Muscle of back (tissue), 3 donors: ENCODE measurements at regions not wholly inside any gene's neighbourhood (a gene's known extent, or its start where the extent isn't known, plus 50 kb on each side); places are given as distances from the start of the nearest gene placed in this dataset.
"Not testable (repeated sequence)": the region's sequence is repeated elsewhere in the genome, so short reads cannot be mapped to it uniquely, and the experiment has no call there.

ENCODE experiments used
- DNase-seq, 3 donors: peaks; one replicate each; pipeline versions ENCODE4 v3.0.0 to v3.0.0-alpha.2; 2013

GRCh38 chr6:8361259-8361658 is 74.1 kb downstream of the SLC35B3 start:
- no peak for DNase-seq

GRCh38 chr6:8352966-8353340 is 82.4 kb downstream of the SLC35B3 start:
- no peak for DNase-seq

GRCh38 chr6:8352335-8352965 is 82.9 kb downstream of the SLC35B3 start:
- no peak for DNase-seq

- no peak for DNase-seq
Observed at GRCh38 chr6:8343600-8343999, 91.7 kb downstream of the SLC35B3 start.

- DNase-seq: no peak
Observed at GRCh38 chr6:8342241-8342819, 93.0 kb downstream of the SLC35B3 start.

GRCh38 chr6:8337147-8337546 is 98.2 kb downstream of the SLC35B3 start:
- no peak for DNase-seq

GRCh38 chr6:8336406-8337057 is 98.8 kb downstream of the SLC35B3 start:
- no peak for DNase-seq

- DNase-seq: no peak
Observed at GRCh38 chr6:8335896-8336295, 99.4 kb downstream of the SLC35B3 start.

GRCh38 chr6:8335381-8335780 is 100.0 kb downstream of the SLC35B3 start:
- no peak for DNase-seq

GRCh38 chr6:8334113-8334512 is 101.2 kb downstream of the SLC35B3 start:
- no peak for DNase-seq

GRCh38 chr6:8329562-8329961 is 105.8 kb downstream of the SLC35B3 start:
- no peak for DNase-seq

- DNase-seq: no peak
Observed at GRCh38 chr6:8325743-8326142, 109.6 kb downstream of the SLC35B3 start.

- DNase-seq: no peak
Observed at GRCh38 chr6:8322659-8323058, 112.7 kb downstream of the SLC35B3 start.

- DNase-seq: no peak
Observed at GRCh38 chr6:8321671-8322404, 113.5 kb downstream of the SLC35B3 start.

- DNase-seq: no peak
Observed at GRCh38 chr6:8315154-8315553, 120.2 kb downstream of the SLC35B3 start.

GRCh38 chr6:8301502-8301901 is 133.8 kb downstream of the SLC35B3 start:
- DNase-seq: no peak

- no peak for DNase-seq
Observed at GRCh38 chr6:8299034-8299433, 136.3 kb downstream of the SLC35B3 start.

- DNase-seq: not testable (repeated sequence)
Observed at GRCh38 chr6:8282946-8283345, 152.4 kb downstream of the SLC35B3 start.

GRCh38 chr6:8282380-8282779 is 153.0 kb downstream of the SLC35B3 start:
- no peak for DNase-seq

- no peak for DNase-seq
Observed at GRCh38 chr6:8279041-8279805, 156.1 kb downstream of the SLC35B3 start.

- no peak for DNase-seq
Observed at GRCh38 chr6:8278562-8278961, 156.8 kb downstream of the SLC35B3 start.

GRCh38 chr6:8277769-8278168 is 157.6 kb downstream of the SLC35B3 start:
- no peak for DNase-seq
